Middle frontal gyrus (tissue), 1 donor: ENCODE measurements at regions not wholly inside any gene's neighbourhood (a gene's known extent, or its start where the extent isn't known, plus 50 kb on each side); places are given as distances from the start of the nearest gene placed in this dataset.

Experiments used
- DNase-seq: peaks from one replicate; pipeline ENCODE4 v3.0.0-alpha.2; 2015; ENCODE audit warnings: low spot score; ENCODE audit errors: extremely low spot score

GRCh38 chr11:70021586-70021985 lies 56.5 kb upstream of the ANO1 start:
- DNase-seq, result no peak

DNA sequence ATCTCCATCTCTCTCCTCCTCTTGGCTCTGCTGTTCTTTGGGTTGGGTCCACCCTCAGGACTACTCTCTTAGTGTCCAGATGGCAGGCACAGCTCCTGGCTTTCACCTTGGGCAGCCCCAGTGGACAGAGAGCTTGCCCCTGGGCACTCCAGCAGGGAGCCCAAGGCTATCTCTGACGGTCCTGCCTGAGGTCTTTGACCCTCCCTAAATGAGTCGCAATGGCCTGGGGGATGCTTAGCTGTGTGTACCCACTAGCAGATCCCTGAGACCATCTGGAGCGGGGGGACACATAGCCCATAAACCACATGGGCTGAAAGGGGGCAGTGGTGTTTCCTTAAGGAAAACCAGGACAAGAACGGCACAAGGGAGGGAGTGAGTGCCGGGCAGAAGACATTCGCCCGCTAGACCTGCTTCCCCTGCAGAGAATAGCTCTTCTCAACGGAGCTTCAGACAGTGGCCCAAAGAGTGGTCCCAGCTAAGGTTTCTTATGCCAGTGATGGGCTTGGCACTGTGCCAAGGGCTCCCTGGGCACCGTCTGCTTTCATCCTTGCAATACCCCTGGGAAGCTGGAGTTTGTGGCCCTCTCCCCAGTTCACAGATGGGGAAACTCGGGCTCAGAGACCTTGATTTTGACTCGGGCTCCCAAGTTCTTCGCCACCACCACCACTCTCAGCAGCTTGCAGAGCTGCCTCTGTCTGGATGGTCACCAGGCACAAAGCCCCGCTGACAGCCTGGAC lies 53.9 kb upstream of the ANO1 start:
- no peak for DNase-seq

- DNase-seq, result no peak
Observed at GRCh38 chr11:70024773-70025045, 53.4 kb upstream of the ANO1 start.

- no peak for DNase-seq
Observed at GRCh38 chr11:70025308-70025707, 52.8 kb upstream of the ANO1 start.

DNA sequence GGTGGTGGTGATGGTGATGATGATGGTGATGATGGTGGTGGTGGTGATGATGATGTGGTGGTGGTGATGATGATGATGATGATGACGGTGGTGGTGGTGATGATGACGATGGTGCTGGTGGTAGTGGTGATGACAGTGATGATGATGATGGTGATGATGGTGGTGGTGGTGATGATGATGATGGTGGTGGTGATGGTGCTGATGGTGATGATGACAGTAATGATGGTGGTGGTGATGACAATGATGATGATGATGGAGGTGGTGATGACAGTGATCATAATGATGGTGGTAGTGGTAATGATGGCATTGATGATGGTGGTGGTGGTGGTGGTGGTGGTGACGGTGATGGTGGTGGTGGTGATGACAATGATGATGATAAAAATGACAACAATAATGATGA lies 52.1 kb upstream of the ANO1 start:
- no peak for DNase-seq

GRCh38 chr11:70026726-70027125 lies 51.4 kb upstream of the ANO1 start:
- no peak for DNase-seq

DNA sequence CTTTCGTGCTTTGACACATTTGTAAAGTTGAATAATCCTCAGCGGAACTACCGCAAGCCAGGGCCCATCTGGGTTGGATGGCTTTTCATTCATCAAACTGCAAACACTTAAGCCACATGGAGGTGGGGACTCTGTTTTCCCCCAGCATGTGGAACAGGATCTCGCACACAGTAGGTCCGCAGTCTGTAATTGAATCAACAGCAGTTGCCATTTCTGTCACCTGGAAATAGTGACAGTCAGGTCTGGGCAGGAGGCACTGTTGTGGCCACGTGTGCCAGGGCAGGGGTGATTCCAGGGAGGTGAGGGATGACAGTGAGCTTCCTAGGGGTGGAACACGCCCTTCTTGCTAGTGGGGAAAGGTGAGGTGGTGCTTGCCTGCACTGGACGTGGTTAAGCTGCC lies 50.7 kb upstream of the ANO1 start:
- no peak for DNase-seq

GRCh38 chr11:70028147-70028855 lies 49.8 kb upstream of the ANO1 start:
- DNase-seq, result no peak
